ENCODE measurements at regions not wholly inside any gene's neighbourhood (a gene's known extent, or its start where the extent isn't known, plus 50 kb on each side); places are given as distances from the start of the nearest gene placed in this dataset.
A peak's percentile ranks its signal among the peaks of the same experiment; 100 is the strongest.

GRCh38 chr6:26271668-26272024 is 93.4 kb upstream of the BTN3A2 start:
- no peaks in the 10 kb centered on the region for H3K9me2 ChIP-seq (ENCODE audit: insufficient read depth, low read length)
- H3K9ac ChIP-seq (ENCODE audit: low read length), result no peak overlapping the region
- H3K9me3 ChIP-seq (ENCODE audit: low read length), result no peaks in the 10 kb centered on the region
- H3K79me2 ChIP-seq (replicated peaks; ENCODE audit: insufficient read depth, low read length), result no peaks in the 10 kb centered on the region
- H3K27me3 ChIP-seq (ENCODE audit: insufficient read depth, low read depth, low read length), result peaks cover 29% of the 10 kb centered on the region
- no peaks in the 10 kb centered on the region for H3K36me3 ChIP-seq (ENCODE audit: insufficient read depth, low read length)
- TF ChIP-seq RAD21 (conservative IDR thresholded peaks at IDR 0.05), result no peak
- TF ChIP-seq REST (IDR thresholded peaks at IDR 0.05; ENCODE audit: borderline replicate concordance), result no peak
- no peak for TF ChIP-seq SMC3 (conservative IDR thresholded peaks at IDR 0.05; ENCODE audit: poor library complexity)
- no peak for TF ChIP-seq EP300 (conservative IDR thresholded peaks at IDR 0.05; ENCODE audit: poor library complexity, severe bottlenecking)
- no peak for TF ChIP-seq TAF1 (IDR thresholded peaks at IDR 0.05; ENCODE audit: low read depth)
- TF ChIP-seq MXI1 (conservative IDR thresholded peaks at IDR 0.05; ENCODE audit: poor library complexity, severe bottlenecking), result no peak
- no peak for TF ChIP-seq EZH2 (IDR thresholded peaks at IDR 0.05; ENCODE audit: borderline replicate concordance, insufficient read depth, low read length, poor library complexity, severe bottlenecking)
- TF ChIP-seq POLR2AphosphoS5 (IDR thresholded peaks at IDR 0.05), result no peak
- no peak for TF ChIP-seq CTCF (IDR thresholded peaks at IDR 0.05; ENCODE audit: poor library complexity, severe bottlenecking)
- peak overlapping the region; percentile 68 for H3K4me2 ChIP-seq (ENCODE audit: low read length)
- peak overlapping the region; percentile 68 for H3K4me3 ChIP-seq (ENCODE audit: low read length)
- no peak overlapping the region for H3K27ac ChIP-seq (ENCODE audit: low read length)
- H3F3A ChIP-seq (ENCODE audit: insufficient read depth, low read length, poor library complexity, severe bottlenecking), result no peaks in the 10 kb centered on the region
- H4K20me1 ChIP-seq (ENCODE audit: insufficient read depth), result no peaks in the 10 kb centered on the region
- no peak overlapping the region for H2AFZ ChIP-seq (ENCODE audit: low read depth, low read length)

GRCh38 chr6:26272171-26272637 is 92.8 kb upstream of the BTN3A2 start:
- TF ChIP-seq CTCF (IDR thresholded peaks at IDR 0.05; ENCODE audit: poor library complexity, severe bottlenecking), result no peak
- no peak for TF ChIP-seq REST (IDR thresholded peaks at IDR 0.05; ENCODE audit: borderline replicate concordance)
- no peak for TF ChIP-seq EZH2 (IDR thresholded peaks at IDR 0.05; ENCODE audit: borderline replicate concordance, insufficient read depth, low read length, poor library complexity, severe bottlenecking)
- no peak for TF ChIP-seq RAD21 (conservative IDR thresholded peaks at IDR 0.05)
- no peak for TF ChIP-seq SMC3 (conservative IDR thresholded peaks at IDR 0.05; ENCODE audit: poor library complexity)
- Histone ChIP-seq H3K9ac (ENCODE audit: low read length) (no peak overlapping the region), H3K79me2 (replicated peaks; ENCODE audit: insufficient read depth, low read length) (no peaks in the 10 kb centered on the region), H3K27ac (ENCODE audit: low read length) (no peak overlapping the region), H4K20me1 (ENCODE audit: insufficient read depth) (no peaks in the 10 kb centered on the region), H3K4me2 (ENCODE audit: low read length) (peak overlapping the region; percentile 88), H3K36me3 (ENCODE audit: insufficient read depth, low read length) (no peaks in the 10 kb centered on the region), H2AFZ (ENCODE audit: low read depth, low read length) (no peak overlapping the region), H3F3A (ENCODE audit: insufficient read depth, low read length, poor library complexity, severe bottlenecking) (no peaks in the 10 kb centered on the region), H3K9me2 (ENCODE audit: insufficient read depth, low read length) (no peaks in the 10 kb centered on the region), H3K4me3 (ENCODE audit: low read length) (peak overlapping the region; percentile 68), H3K27me3 (ENCODE audit: insufficient read depth, low read depth, low read length) (peaks cover 29% of the 10 kb centered on the region), H3K9me3 (ENCODE audit: low read length) (no peaks in the 10 kb centered on the region)
